Astrocyte (in vitro differentiated cells and primary cell): ENCODE measurements at regions not wholly inside any gene's neighbourhood (a gene's known extent, or its start where the extent isn't known, plus 50 kb on each side); places are given as distances from the start of the nearest gene placed in this dataset.

Source experiments
- CTCF ChIP-seq: IDR thresholded peaks from 2 replicates; pipeline ENCODE4 v1.5.1; 2011; ENCODE audit warnings: low read depth, mild to moderate bottlenecking, inconsistent platforms, low read length, moderate library complexity; ENCODE audit not compliant: insufficient read depth
- EZH2 ChIP-seq: IDR thresholded peaks from 2 replicates; pipeline ENCODE4 v1.6.1; 2012; ENCODE audit warnings: mild to moderate bottlenecking, low read length, inconsistent platforms; ENCODE audit not compliant: insufficient read depth

- TF ChIP-seq CTCF = no peak
- no peak for TF ChIP-seq EZH2
These were observed 736.8 kb upstream of the SALL3 start for GRCh38 chr18:78242806-78243205.
